Amniotic stem cell (primary cell): ENCODE measurements at regions not wholly inside any gene's neighbourhood (a gene's known extent, or its start where the extent isn't known, plus 50 kb on each side); places are given as distances from the start of the nearest gene placed in this dataset.
"Not testable (repeated sequence)": the region's sequence is repeated elsewhere in the genome, so short reads cannot be mapped to it uniquely, and the experiment has no call there.

Experiments used
- DNase-seq: peaks from one replicate; lab custom pipeline; 2025; lab: John Stamatoyannopoulos, UW

GRCh38 chr13:34361560-34361959 is 543.6 kb downstream of the RFC3 start:
- DNase-seq = peak; percentile 25

- no peak for DNase-seq
Observed at GRCh38 chr13:34363266-34363665, 545.3 kb downstream of the RFC3 start.

- DNase-seq = no peak
Observed at GRCh38 chr13:34364633-34365032, 546.7 kb downstream of the RFC3 start.

- no peak for DNase-seq
Observed at GRCh38 chr13:34369931-34370330, 552.0 kb downstream of the RFC3 start.

GRCh38 chr13:34371108-34371507 is 553.2 kb downstream of the RFC3 start:
- DNase-seq = no peak

GRCh38 chr13:34371645-34372395 is 553.9 kb downstream of the RFC3 start:
- no peak for DNase-seq

GRCh38 chr13:34372581-34372980 is 554.6 kb downstream of the RFC3 start:
- DNase-seq = no peak

GRCh38 chr13:34376483-34376882 is 558.5 kb downstream of the RFC3 start:
- DNase-seq = no peak

GRCh38 chr13:34381228-34381627 is 560.8 kb upstream of the NBEA start:
- DNase-seq = no peak

GRCh38 chr13:34383728-34384127 is 558.3 kb upstream of the NBEA start:
- no peak for DNase-seq

GRCh38 chr13:34386229-34386628 is 555.8 kb upstream of the NBEA start:
- not testable (repeated sequence) for DNase-seq

- DNase-seq = no peak
Observed at GRCh38 chr13:34391076-34391475, 551.0 kb upstream of the NBEA start.

GRCh38 chr13:34401696-34402095 is 540.4 kb upstream of the NBEA start:
- DNase-seq = no peak

- no peak for DNase-seq
Observed at GRCh38 chr13:34405410-34406181, 536.5 kb upstream of the NBEA start.

- DNase-seq = no peak
Observed at GRCh38 chr13:34408640-34409039, 533.4 kb upstream of the NBEA start.

GRCh38 chr13:34409496-34410182 is 532.4 kb upstream of the NBEA start:
- DNase-seq = no peak

- DNase-seq = no peak
Observed at GRCh38 chr13:34410678-34411077, 531.4 kb upstream of the NBEA start.

- DNase-seq = no peak
Observed at GRCh38 chr13:34411177-34411576, 530.9 kb upstream of the NBEA start.

GRCh38 chr13:34411894-34412293 is 530.2 kb upstream of the NBEA start:
- DNase-seq = no peak

GRCh38 chr13:34412295-34412694 is 529.8 kb upstream of the NBEA start:
- no peak for DNase-seq

GRCh38 chr13:34412817-34413375 is 529.2 kb upstream of the NBEA start:
- DNase-seq = no peak

- no peak for DNase-seq
Observed at GRCh38 chr13:34413538-34414210, 528.4 kb upstream of the NBEA start.
